Thymus (tissue), 11 donors: ENCODE measurements at regions not wholly inside any gene's neighbourhood (a gene's known extent, or its start where the extent isn't known, plus 50 kb on each side); places are given as distances from the start of the nearest gene placed in this dataset.
"Not testable (repeated sequence)": the region's sequence is repeated elsewhere in the genome, so short reads cannot be mapped to it uniquely, and the experiment has no call there.

Experiments used
- DNase-seq, 9 donors: peaks; one replicate each; pipeline ENCODE4 v3.0.0-alpha.2; 2013; ENCODE audit warnings: low spot score in 9 of 9, low read depth in 6 of 9, missing footprints in 1 of 9
- H3K27ac ChIP-seq, 2 donors: one replicate each; pipeline ENCODE4 v1.5.1; 2013; ENCODE audit warnings: control low read depth in 1 of 2, low read depth in 1 of 2, low read length in 1 of 2, mild to moderate bottlenecking in 1 of 2, moderate library complexity in 1 of 2
- H3K27me3 ChIP-seq, 2 donors: one replicate each; pipeline ENCODE4 v1.5.1; 2013; ENCODE audit warnings: low read length in 1 of 2; ENCODE audit not compliant: control insufficient read depth in 2 of 2, insufficient read depth in 1 of 2
- H3K36me3 ChIP-seq, 2 donors: one replicate each; pipeline ENCODE4 v1.5.1; 2013; ENCODE audit warnings: low read length in 1 of 2, mild to moderate bottlenecking in 1 of 2, moderate library complexity in 1 of 2; ENCODE audit not compliant: control insufficient read depth in 2 of 2, insufficient read depth in 2 of 2
- H3K4me1 ChIP-seq, 2 donors: one replicate each; pipeline ENCODE4 v1.5.1; 2013; ENCODE audit warnings: low read length in 2 of 2; ENCODE audit not compliant: control insufficient read depth in 2 of 2, insufficient read depth in 2 of 2
- H3K4me3 ChIP-seq, 2 donors: one replicate each; pipeline ENCODE4 v1.5.1; 2013; ENCODE audit warnings: low read length in 2 of 2, control low read depth in 1 of 2, mild to moderate bottlenecking in 1 of 2
- H3K9me3 ChIP-seq, 2 donors: one replicate each; pipeline ENCODE4 v1.5.1; 2013; ENCODE audit warnings: low read length in 1 of 2, mild to moderate bottlenecking in 1 of 2; ENCODE audit not compliant: control insufficient read depth in 2 of 2, insufficient read depth in 1 of 2
- WGBS: extraction: QIAGEN DNeasy Blood & Tissue Kit; methylation state at CpG from one replicate; pipeline ENCODE4 v1.1.7; 2013; 5-methylcytosine and 5-hydroxymethylcytosine counted together
- donor health status: healthy.

DNA sequence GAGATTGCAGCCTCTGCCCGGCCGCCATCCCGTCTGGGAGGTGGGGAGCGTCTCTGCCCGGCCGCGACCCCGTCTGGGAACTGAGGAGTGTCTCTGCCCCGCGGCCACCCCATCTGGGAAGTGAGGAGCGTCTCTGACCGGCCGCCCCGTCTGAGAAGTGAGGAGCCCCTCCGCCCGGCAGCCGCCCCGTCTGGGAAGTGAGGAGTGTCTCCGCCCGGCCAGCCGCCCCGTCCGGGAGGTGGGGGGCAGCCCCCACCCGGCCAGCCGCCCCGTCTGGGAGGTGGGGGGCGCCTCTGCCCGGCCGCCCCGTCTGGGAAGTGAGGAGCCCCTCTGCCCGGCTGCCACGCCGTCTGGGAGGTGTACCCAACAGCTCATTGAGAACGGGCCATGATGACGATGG, 92.3 kb upstream of the PLEKHG1 start:
- 98% methylated on average over 35 of the region's 35 CpGs for WGBS
- not testable (repeated sequence) for H3K27me3 ChIP-seq, DNase-seq, H3K9me3 ChIP-seq, H3K36me3 ChIP-seq, H3K27ac ChIP-seq, H3K4me3 ChIP-seq, H3K4me1 ChIP-seq

- no peak overlapping the region for H3K27ac ChIP-seq
- H3K36me3 ChIP-seq: no peaks in the 10 kb centered on the region
- no peaks in the 10 kb centered on the region for H3K9me3 ChIP-seq
- no peaks in the 10 kb centered on the region for H3K27me3 ChIP-seq
- H3K4me3 ChIP-seq: no peak overlapping the region
- 98% methylated on average over 3 of the region's 3 CpGs for WGBS
- no peaks in the 10 kb centered on the region for H3K4me1 ChIP-seq
- DNase-seq: no peak
Measured at GRCh38 chr6:150510576-150510975, 89.1 kb upstream of the PLEKHG1 start.

DNA sequence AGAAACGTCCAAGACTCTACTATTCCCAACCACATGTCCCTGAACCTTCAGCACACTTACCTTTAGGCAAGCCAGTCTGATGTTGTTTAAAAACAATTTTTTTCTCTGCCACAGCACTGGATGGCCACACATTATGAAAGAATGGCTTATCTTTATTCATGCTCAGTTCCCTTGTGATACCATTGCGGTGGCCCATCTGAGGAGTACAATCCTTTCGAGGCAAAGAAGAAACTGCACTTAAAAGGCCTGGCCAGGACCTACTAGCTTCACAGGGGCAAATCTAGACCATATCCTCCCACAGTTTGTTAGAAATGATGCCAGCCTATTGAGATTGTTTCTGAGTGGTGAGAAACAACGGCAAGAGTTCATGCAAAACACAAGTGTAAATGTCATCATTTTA, 88.4 kb upstream of the PLEKHG1 start:
- WGBS: 96% methylated on average over 4 of the region's 4 CpGs
- Histone ChIP-seq H3K9me3 (no peaks in the 10 kb centered on the region), H3K27me3 (no peaks in the 10 kb centered on the region), H3K27ac (no peak overlapping the region), H3K4me1 (no peaks in the 10 kb centered on the region), H3K4me3 (no peak overlapping the region), H3K36me3 (no peaks in the 10 kb centered on the region)
- no peak for DNase-seq

DNA sequence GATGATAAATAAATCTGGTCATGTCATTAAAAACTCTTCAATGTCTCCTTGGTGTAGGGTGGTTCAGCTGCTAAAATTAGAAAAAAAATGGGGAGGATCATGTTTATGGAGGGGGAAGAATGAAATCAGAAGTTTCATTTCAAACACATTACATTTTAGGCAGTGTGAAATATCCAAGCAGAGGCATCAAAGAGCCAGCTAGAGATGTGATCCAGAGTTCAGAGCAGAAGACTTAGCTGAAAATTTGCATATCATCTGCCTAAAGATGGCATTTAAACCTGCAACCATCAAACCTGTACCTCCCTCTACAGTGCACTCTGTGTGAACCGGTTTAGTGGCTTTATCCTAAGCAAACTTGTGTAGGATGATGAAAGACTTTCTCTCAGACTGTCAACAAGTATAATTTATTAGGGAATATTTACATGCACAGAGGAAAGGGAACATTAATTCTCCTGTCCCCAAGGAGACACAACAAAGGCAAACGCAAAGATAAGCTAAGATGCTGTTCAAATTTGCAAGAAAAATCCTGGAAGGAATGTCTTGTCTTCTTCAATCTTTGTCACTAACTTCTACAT, 84.8 kb upstream of the PLEKHG1 start:
- no peak for DNase-seq
- H3K36me3 ChIP-seq: no peaks in the 10 kb centered on the region
- 88% methylated on average over 2 of the region's 2 CpGs for WGBS

DNA sequence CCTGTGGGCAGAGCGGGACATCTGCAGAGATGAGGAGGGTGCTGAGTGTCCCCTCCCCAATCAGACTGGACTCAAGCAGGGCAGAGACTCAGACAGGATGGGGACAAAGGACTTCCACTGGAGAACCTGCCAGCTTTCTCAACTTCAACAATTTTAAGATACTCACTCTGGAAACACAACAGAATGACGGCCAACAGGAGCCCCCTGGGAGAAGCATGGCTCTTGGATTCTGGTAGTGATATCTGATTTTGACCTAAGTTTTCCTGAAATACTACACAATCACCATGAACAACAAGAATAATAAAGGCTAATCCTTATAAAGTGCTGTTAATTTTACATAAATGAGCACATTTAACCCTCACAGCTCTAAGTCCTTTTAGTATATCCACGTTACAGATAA, 83.5 kb upstream of the PLEKHG1 start:
- no peak for DNase-seq
- 97% methylated on average over 3 of the region's 3 CpGs for WGBS
- no peak overlapping the region for H3K27ac ChIP-seq
- H3K4me3 ChIP-seq: no peak overlapping the region
- no peaks in the 10 kb centered on the region for H3K36me3 ChIP-seq
- H3K27me3 ChIP-seq: no peaks in the 10 kb centered on the region
- H3K9me3 ChIP-seq: no peaks in the 10 kb centered on the region
- no peaks in the 10 kb centered on the region for H3K4me1 ChIP-seq

More for the DNA sequence above, 84.8 kb upstream of the PLEKHG1 start:
- H3K27me3 ChIP-seq: no peaks in the 10 kb centered on the region
- H3K27ac ChIP-seq: no peak overlapping the region
- H3K4me1 ChIP-seq: no peaks in the 10 kb centered on the region
- no peaks in the 10 kb centered on the region for H3K9me3 ChIP-seq
- H3K4me3 ChIP-seq: no peak overlapping the region

GRCh38 chr6:150517175-150517574, 82.5 kb upstream of the PLEKHG1 start:
- DNase-seq: no peak
- Histone ChIP-seq H3K36me3 (no peaks in the 10 kb centered on the region), H3K27me3 (no peaks in the 10 kb centered on the region), H3K9me3 (no peaks in the 10 kb centered on the region), H3K27ac (no peak overlapping the region), H3K4me1 (no peaks in the 10 kb centered on the region), H3K4me3 (no peak overlapping the region)
- WGBS: 59% methylated on average over 3 of the region's 3 CpGs

DNA sequence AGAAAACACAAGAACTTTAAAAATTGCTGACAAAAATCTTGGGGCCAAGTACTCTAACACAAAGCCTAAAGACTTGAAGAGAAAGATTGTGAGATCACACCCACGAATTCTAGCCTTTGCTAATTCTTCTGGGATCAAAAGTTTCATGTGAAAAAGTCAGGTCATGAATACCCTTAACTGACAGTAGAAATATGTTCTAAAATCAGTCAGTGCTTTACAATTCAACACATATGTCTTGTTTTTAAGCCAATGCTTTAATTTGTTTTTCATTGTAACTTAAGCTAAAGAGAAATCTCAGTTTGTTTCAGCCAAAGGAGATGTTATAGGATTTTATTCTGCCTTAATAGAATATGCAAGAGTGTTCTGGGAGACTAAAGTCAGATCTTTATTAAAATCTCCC, 78.2 kb upstream of the PLEKHG1 start:
- H3K9me3 ChIP-seq: no peaks in the 10 kb centered on the region
- H3K36me3 ChIP-seq: no peaks in the 10 kb centered on the region
- no peak overlapping the region for H3K4me3 ChIP-seq
- H3K4me1 ChIP-seq: no peaks in the 10 kb centered on the region
- H3K27me3 ChIP-seq: no peaks in the 10 kb centered on the region
- DNase-seq: no peak
- H3K27ac ChIP-seq: no peak overlapping the region
- WGBS: 92% methylated on average over 1 of the region's 1 CpG

GRCh38 chr6:150523216-150523615, 76.5 kb upstream of the PLEKHG1 start:
- H3K27ac ChIP-seq: not testable (repeated sequence)
- WGBS: 99% methylated on average over 3 of the region's 3 CpGs

DNA sequence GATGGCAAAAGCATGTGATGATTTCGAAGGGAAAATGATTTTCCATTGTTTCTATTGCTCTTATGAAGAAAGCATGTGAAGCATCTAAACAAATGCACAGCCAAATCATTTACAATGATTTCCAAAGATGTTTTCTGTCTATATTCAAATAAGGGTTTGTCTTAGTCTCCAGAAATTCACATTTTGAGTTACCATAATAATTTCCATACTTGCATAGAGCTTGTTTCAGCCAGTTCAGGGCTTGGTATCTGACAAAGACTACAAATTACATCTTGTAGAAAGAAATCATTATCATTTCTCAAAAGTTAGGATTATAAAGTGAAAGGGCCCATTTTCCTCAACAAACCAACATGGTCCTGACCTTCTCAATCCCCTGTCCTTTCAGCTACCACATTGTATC, 74.4 kb upstream of the PLEKHG1 start:
- no peaks in the 10 kb centered on the region for H3K9me3 ChIP-seq
- H3K4me3 ChIP-seq: no peak overlapping the region
- DNase-seq: no peak
- no peaks in the 10 kb centered on the region for H3K27me3 ChIP-seq
- peaks cover 0 to 4% of the 10 kb centered on the region in 2 donors for H3K4me1 ChIP-seq
- 99% methylated on average over 1 of the region's 1 CpG for WGBS
- no peak overlapping the region for H3K27ac ChIP-seq
- H3K36me3 ChIP-seq: no peaks in the 10 kb centered on the region

More at GRCh38 chr6:150523216-150523615, 76.5 kb upstream of the PLEKHG1 start:
- H3K4me3 ChIP-seq, DNase-seq, H3K9me3 ChIP-seq, H3K4me1 ChIP-seq, H3K36me3 ChIP-seq, H3K27me3 ChIP-seq: not testable (repeated sequence)

- Histone ChIP-seq H3K9me3 (no peaks in the 10 kb centered on the region), H3K27ac (no peak overlapping the region), H3K4me3 (no peak overlapping the region), H3K4me1 (peaks cover 0 to 4% of the 10 kb centered on the region in 2 donors), H3K36me3 (no peaks in the 10 kb centered on the region), H3K27me3 (no peaks in the 10 kb centered on the region)
- WGBS: 97% methylated on average over 6 of the region's 6 CpGs
- no peak for DNase-seq
Measured at GRCh38 chr6:150527100-150527499, 72.6 kb upstream of the PLEKHG1 start.
